HCT116 (cell line): ENCODE measurements at regions not wholly inside any gene's neighbourhood (a gene's known extent, or its start where the extent isn't known, plus 50 kb on each side); places are given as distances from the start of the nearest gene placed in this dataset.

Experiments used
- ATAC-seq: fragments of 200-7000 bp; cut with Tn5 transposase; 2 replicates; pipeline ENCODE4 v1.9.1; 2020; ENCODE audit warnings: mild to moderate bottlenecking, moderate library complexity
- BruUV-seq: library from RNA; stranded (reverse); fragments of 400-500 nt; replicated peaks from 2 replicates; lab custom pipeline; 2021; lab: Mats Ljungman, UMichigan
- CTCF ChIA-PET: fragments of 300-600 bp; sonication (Branson Sonifier 250); formaldehyde crosslinking; loops from one replicate; lab custom pipeline; 2021; ENCODE audit warnings: antibody characterized with exemption; lab: Charles Lee
- POLR2A ChIA-PET: fragments of 300-600, 350-600 bp; sonication (Branson Sonifier 250); formaldehyde crosslinking; loops from one replicate; lab custom pipeline; 2021; ENCODE audit warnings: antibody characterized with exemption; lab: Charles Lee
- RAD21 ChIA-PET, 2 experiments: fragments of 300-600 bp; sonication (Branson Sonifier 250); formaldehyde crosslinking; loops; one replicate each; lab custom pipeline; 2023; ENCODE audit warnings: low total read pairs in 2 of 2; ENCODE audit not compliant: uncharacterized antibody in 2 of 2, unreplicated experiment in 2 of 2, low non-redundant PET in 1 of 2; lab: Charles Lee
- DNase-seq: peaks from one replicate; pipeline ENCODE4 v3.0.0-alpha.2; 2010; ENCODE audit warnings: low read depth, low spot score
- H2AFZ ChIP-seq: fragments of 200-600 bp; shearing (Covaris generic), sonication (generic); 2 replicates; pipeline ENCODE4 v1.6.1; 2017; ENCODE audit warnings: low read depth, mixed run types, mixed read lengths, antibody characterized with exemption, low read length; ENCODE audit not compliant: poor library complexity, severe bottlenecking
- H3K27ac ChIP-seq: 2 replicates; pipeline ENCODE4 v1.5.1; 2012; ENCODE audit warnings: low read depth, low read length
- H3K27me3 ChIP-seq: fragments of 200-600 bp; sonication (generic); 2 replicates; pipeline ENCODE4 v1.6.1; 2016; ENCODE audit warnings: mixed run types, low read length, mixed read lengths; ENCODE audit not compliant: insufficient read depth
- H3K36me3 ChIP-seq, 2 experiments: fragments of 200-500 bp in 1 of 2; fragments of 200-600 bp in 1 of 2; sonication (Bioruptor generic) in 1 of 2; sonication (generic) in 1 of 2; 2 replicates each; pipeline versions ENCODE4 v1.5.1 to v1.6.1; 2014 to 2016; ENCODE audit warnings: low read length in 2 of 2, inconsistent platforms in 1 of 2, mixed read lengths in 1 of 2, mixed run types in 1 of 2; ENCODE audit not compliant: insufficient read depth in 2 of 2, control insufficient read depth in 1 of 2
- H3K4me1 ChIP-seq, 2 experiments: fragments of 200-600 bp in 1 of 2; sonication (generic) in 1 of 2; 2 replicates each; pipeline versions ENCODE4 v1.5.1 to v1.6.1; 2012 to 2017; ENCODE audit warnings: low read length in 2 of 2, inconsistent platforms in 1 of 2, mild to moderate bottlenecking in 1 of 2, mixed read lengths in 1 of 2, mixed run types in 1 of 2, moderate library complexity in 1 of 2; ENCODE audit not compliant: insufficient read depth in 2 of 2, control insufficient read depth in 1 of 2
- H3K4me2 ChIP-seq: fragments of 200-600 bp; sonication (generic); 2 replicates; pipeline ENCODE4 v1.6.1; 2017; ENCODE audit warnings: mixed run types, low read length, mixed read lengths
- H3K4me3 ChIP-seq, 2 experiments: fragments of 200-600 bp in 1 of 2; sonication (generic) in 1 of 2; replicated peaks in 1 of 2; 2 replicates each; pipeline ENCODE4 v1.5.1; 2011 to 2016; ENCODE audit warnings: low read length in 2 of 2, control low read depth in 1 of 2, low read depth in 1 of 2, mild to moderate bottlenecking in 1 of 2, mixed read lengths in 1 of 2, mixed run types in 1 of 2
- H3K79me2 ChIP-seq: fragments of 200-600 bp; sonication (generic); 2 replicates; pipeline ENCODE4 v1.6.1; 2017; ENCODE audit warnings: mild to moderate bottlenecking, mixed run types, low read length, moderate library complexity, mixed read lengths; ENCODE audit not compliant: insufficient read depth
- H3K9ac ChIP-seq: fragments of 200-600 bp; sonication (generic); 2 replicates; pipeline ENCODE4 v1.6.1; 2016; ENCODE audit warnings: low read length, mixed read lengths
- H3K9me2 ChIP-seq: fragments of 200-600 bp; sonication (generic), shearing (Covaris generic); 2 replicates; pipeline ENCODE4 v1.6.1; 2017; ENCODE audit warnings: mixed run types, mild to moderate bottlenecking, moderate library complexity; ENCODE audit not compliant: insufficient read depth
- H3K9me3 ChIP-seq, 2 experiments: fragments of 200-500 bp in 1 of 2; fragments of 200-600 bp in 1 of 2; sonication (Bioruptor generic) in 1 of 2; sonication (generic) in 1 of 2; 2 replicates each; pipeline ENCODE4 v1.6.1; 2014 to 2017; ENCODE audit warnings: low read length in 2 of 2, mixed read lengths in 2 of 2, inconsistent platforms in 1 of 2, low read depth in 1 of 2, mild to moderate bottlenecking in 1 of 2, mixed run types in 1 of 2, moderate library complexity in 1 of 2; ENCODE audit not compliant: control insufficient read depth in 1 of 2, insufficient read depth in 1 of 2
- H4K20me1 ChIP-seq: fragments of 200-600 bp; sonication (generic), shearing (Covaris generic); 2 replicates; pipeline ENCODE4 v1.6.1; 2017; ENCODE audit warnings: mixed run types, mild to moderate bottlenecking, moderate library complexity; ENCODE audit not compliant: insufficient read depth
- CBX3 ChIP-seq: IDR thresholded peaks from 2 replicates; pipeline ENCODE4 v1.6.1; 2012; ENCODE audit warnings: low read depth
- EGR1 ChIP-seq: IDR thresholded peaks from 2 replicates; pipeline ENCODE4 v1.6.1; 2012; ENCODE audit warnings: low read depth
- ELF1 ChIP-seq: IDR thresholded peaks from 2 replicates; pipeline ENCODE4 v1.6.1; 2012; ENCODE audit warnings: low read depth, borderline replicate concordance
- EZH2 ChIP-seq: fragments of 200-600 bp; sonication (generic); IDR thresholded peaks from 2 replicates; pipeline ENCODE4 v1.6.1; 2017; ENCODE audit warnings: antibody characterized with exemption, mixed run types
- JUND ChIP-seq: IDR thresholded peaks from 2 replicates; pipeline ENCODE4 v1.6.1; 2012
- POLR2AphosphoS5 ChIP-seq: IDR thresholded peaks from 2 replicates; pipeline ENCODE4 v1.6.1; 2011; ENCODE audit warnings: mild to moderate bottlenecking, low read depth, low read length, moderate library complexity
- RAD21 ChIP-seq: IDR thresholded peaks from 2 replicates; pipeline ENCODE4 v1.6.1; 2012; ENCODE audit warnings: low read depth, mild to moderate bottlenecking
- SIN3A ChIP-seq: IDR thresholded peaks from 2 replicates; pipeline ENCODE4 v1.6.1; 2012; ENCODE audit warnings: low read depth
- SP1 ChIP-seq: IDR thresholded peaks from 2 replicates; pipeline ENCODE4 v1.6.1; 2012; ENCODE audit warnings: low read depth
- ZFX ChIP-seq: fragments of 450-650 bp; IDR thresholded peaks from 2 replicates; pipeline ENCODE4 v1.6.1; 2017
- intact Hi-C: fragments of 100-400 bp; cut with micrococcal nuclease; formaldehyde crosslinking; loops from 2 replicates; pipeline ENCODE4 v1.10.0; 2022

DNA sequence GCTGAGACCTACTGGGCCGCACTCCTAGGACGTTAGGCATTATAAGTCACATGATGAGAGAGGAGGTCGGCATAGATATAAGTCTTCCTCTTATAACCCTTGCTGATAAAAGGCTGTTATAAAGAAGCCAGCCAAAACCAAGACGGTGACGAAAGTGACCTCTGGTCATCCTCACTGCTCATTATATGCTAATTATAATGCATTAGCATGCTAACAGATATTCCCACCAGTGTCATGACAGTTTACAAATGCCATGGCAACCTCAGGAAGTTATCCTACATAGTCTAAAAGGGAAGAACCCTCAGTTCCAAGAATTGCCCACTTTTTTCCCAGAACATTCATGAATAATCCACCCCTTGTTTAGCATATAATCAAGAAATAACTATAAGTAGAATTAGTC is 222.4 kb downstream of the TLE1 start:
- intact Hi-C loops = no loop called here
- H2AFZ ChIP-seq = no peak overlapping the region
- CTCF ChIA-PET = no interaction called here

DNA sequence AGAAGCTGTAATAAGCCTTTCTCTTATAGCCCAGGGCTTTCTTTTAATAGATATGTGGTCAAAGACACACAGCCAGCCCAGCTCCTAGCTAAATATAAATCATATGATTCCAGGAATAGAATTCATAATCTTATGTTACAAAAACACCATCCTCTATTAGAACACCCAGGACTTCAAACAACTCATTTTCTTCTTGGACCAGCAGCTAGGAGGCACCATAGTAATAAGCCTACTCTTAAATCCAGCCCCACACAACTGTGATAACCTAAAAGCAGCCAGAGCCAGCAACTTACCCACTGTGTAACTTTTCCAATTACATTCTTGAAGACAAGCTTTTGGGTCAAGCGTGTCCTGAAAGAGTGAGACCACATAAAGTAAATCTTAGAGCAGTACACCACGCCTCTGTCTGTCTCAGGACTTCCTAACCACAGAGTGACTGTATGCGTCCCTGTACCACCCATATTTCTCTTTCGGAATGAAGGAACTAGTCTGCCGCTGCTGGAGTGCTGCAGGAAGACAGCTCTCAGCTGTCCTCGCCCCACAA is 223.8 kb downstream of the TLE1 start:
- Histone ChIP-seq H3K79me2 (no peaks in the 10 kb centered on the region), H3K27ac (no peak overlapping the region), H4K20me1 (no peaks in the 10 kb centered on the region), H3K9ac (no peak overlapping the region), H3K4me3 (no peak overlapping the region), H3K36me3 (no peaks in the 10 kb centered on the region), H2AFZ (no peak overlapping the region), H3K9me2 (no peaks in the 10 kb centered on the region), H3K27me3 (no peaks in the 10 kb centered on the region), H3K4me1 (no peaks in the 10 kb centered on the region), H3K9me3 (no peaks in the 10 kb centered on the region), H3K4me2 (no peak overlapping the region)
- no peak for DNase-seq
- RAD21 ChIA-PET = interaction anchor here in 1 of 2 experiments (0.7 kb wide), 1 partner anchor 305 kb away, joined by 3 read pairs; no protein-coding TSS in a partner anchor
- no peak for TF ChIP-seq SIN3A
- no peak for TF ChIP-seq EZH2
- TF ChIP-seq POLR2AphosphoS5 = no peak
- no peak for TF ChIP-seq ZFX
- no peak for TF ChIP-seq JUND
- TF ChIP-seq RAD21 = peak; percentile 29; the same call in 1 of the 2 replicates
- no peak for TF ChIP-seq CBX3
- TF ChIP-seq ELF1 = no peak
- BruUV-seq = no TSS peak
- CTCF ChIA-PET = no interaction called here
- intact Hi-C loops = no loop called here
- ATAC-seq = no peak
- POLR2A ChIA-PET = no interaction called here

More for the DNA sequence above, 222.4 kb downstream of the TLE1 start:
- Histone ChIP-seq H3K4me1 (no peaks in the 10 kb centered on the region), H3K36me3 (no peaks in the 10 kb centered on the region), H3K9ac (no peak overlapping the region), H3K27ac (no peak overlapping the region), H3K4me2 (no peak overlapping the region), H3K27me3 (no peaks in the 10 kb centered on the region), H3K9me3 (no peaks in the 10 kb centered on the region), H4K20me1 (no peaks in the 10 kb centered on the region), H3K79me2 (no peaks in the 10 kb centered on the region), H3K4me3 (no peak overlapping the region), H3K9me2 (no peaks in the 10 kb centered on the region)
- TF ChIP-seq EGR1 (no peak), POLR2AphosphoS5 (no peak), SP1 (no peak)
- RAD21 ChIA-PET = no interaction called here
- POLR2A ChIA-PET = no interaction called here
- DNase-seq (no peak), ATAC-seq (no peak)
- no TSS peak for BruUV-seq
